ENCODE measurements at regions not wholly inside any gene's neighbourhood (a gene's known extent, or its start where the extent isn't known, plus 50 kb on each side); places are given as distances from the start of the nearest gene placed in this dataset.

DNA sequence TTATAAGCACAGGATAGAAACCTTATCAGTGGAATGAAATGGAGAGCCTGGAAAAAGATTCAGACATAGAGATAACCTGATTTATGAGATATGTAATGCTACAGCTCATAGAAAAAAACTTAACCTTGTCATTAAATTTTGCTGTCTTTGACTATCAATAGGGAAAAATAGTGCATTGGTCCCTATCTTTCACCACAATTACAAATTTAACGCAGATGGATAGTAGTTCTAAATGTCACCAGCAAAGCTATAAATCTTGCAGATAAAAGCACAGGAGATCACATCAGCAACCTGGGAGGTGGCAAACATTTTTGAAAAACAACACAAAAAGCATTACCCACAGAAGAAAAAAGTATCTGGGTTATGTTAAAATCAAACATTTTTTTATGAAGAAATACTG is 831.6 kb downstream of the BRINP3 start:
- no peaks in the 10 kb centered on the region for H3K79me2 ChIP-seq (ENCODE audit: low read length)
- H4K20me1 ChIP-seq (ENCODE audit: insufficient read depth, low read length): no peaks in the 10 kb centered on the region
- H2AFZ ChIP-seq (ENCODE audit: low read length): no peak overlapping the region
- H3K4me1 ChIP-seq (ENCODE audit: low read length): no peaks in the 10 kb centered on the region
- no peak overlapping the region for H3K4me2 ChIP-seq (ENCODE audit: low read depth, low read length)
- H3K27ac ChIP-seq (ENCODE audit: low read length): no peak overlapping the region
- H3K9me3 ChIP-seq (replicated peaks; ENCODE audit: insufficient read depth, low read length): no peaks in the 10 kb centered on the region
- H3K4me3 ChIP-seq (ENCODE audit: low read length): no peak overlapping the region
- H3K9ac ChIP-seq (ENCODE audit: low read length): no peak overlapping the region
- TF ChIP-seq, protein P1, sequence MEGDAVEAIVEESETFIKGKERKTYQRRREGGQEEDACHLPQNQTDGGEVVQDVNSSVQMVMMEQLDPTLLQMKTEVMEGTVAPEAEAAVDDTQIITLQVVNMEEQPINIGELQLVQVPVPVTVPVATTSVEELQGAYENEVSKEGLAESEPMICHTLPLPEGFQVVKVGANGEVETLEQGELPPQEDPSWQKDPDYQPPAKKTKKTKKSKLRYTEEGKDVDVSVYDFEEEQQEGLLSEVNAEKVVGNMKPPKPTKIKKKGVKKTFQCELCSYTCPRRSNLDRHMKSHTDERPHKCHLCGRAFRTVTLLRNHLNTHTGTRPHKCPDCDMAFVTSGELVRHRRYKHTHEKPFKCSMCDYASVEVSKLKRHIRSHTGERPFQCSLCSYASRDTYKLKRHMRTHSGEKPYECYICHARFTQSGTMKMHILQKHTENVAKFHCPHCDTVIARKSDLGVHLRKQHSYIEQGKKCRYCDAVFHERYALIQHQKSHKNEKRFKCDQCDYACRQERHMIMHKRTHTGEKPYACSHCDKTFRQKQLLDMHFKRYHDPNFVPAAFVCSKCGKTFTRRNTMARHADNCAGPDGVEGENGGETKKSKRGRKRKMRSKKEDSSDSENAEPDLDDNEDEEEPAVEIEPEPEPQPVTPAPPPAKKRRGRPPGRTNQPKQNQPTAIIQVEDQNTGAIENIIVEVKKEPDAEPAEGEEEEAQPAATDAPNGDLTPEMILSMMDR (IDR thresholded peaks at IDR 0.05; ENCODE audit: low read length): no peak
- no peak for TF ChIP-seq EZH2 (optimal IDR thresholded peaks at IDR 0.05; ENCODE audit: low read depth, low read length)
- TF ChIP-seq EZH2phosphoT487 (IDR thresholded peaks at IDR 0.05; ENCODE audit: low read length): no peak
- DNase-seq: no peak
- H3K36me3 ChIP-seq (replicated peaks; ENCODE audit: insufficient read depth, low read length): no peaks in the 10 kb centered on the region
- no peaks in the 10 kb centered on the region for H3K27me3 ChIP-seq (replicated peaks; ENCODE audit: insufficient read depth, low read length)
- no peaks in the 10 kb centered on the region for H3F3A ChIP-seq (ENCODE audit: insufficient read depth, low read length)
- no peaks in the 10 kb centered on the region for H3K9me2 ChIP-seq (replicated peaks; ENCODE audit: insufficient read depth, low read length)

DNA sequence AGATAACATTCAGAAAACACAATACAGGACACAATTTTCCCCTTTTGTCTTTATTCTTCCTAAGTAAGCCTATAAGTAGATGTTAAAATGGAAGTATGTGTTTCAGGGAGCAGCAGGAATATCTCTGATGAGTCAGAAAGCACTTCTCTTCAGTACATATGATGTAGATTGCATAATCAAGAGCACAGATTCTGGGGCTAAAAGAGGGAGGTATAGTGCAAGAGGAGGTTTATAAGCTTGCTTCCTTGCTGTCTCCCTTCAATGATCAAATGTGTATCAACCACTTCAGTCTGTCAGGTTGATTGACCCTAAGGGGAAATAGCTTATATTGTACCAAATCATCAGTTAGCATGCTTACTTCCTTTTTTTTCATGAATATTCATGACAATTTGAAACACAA is 822.8 kb downstream of the BRINP3 start:
- no peaks in the 10 kb centered on the region for H3K9me3 ChIP-seq (replicated peaks; ENCODE audit: insufficient read depth, low read length)
- H3K27ac ChIP-seq (ENCODE audit: low read length): no peak overlapping the region
- H3K36me3 ChIP-seq (replicated peaks; ENCODE audit: insufficient read depth, low read length): no peaks in the 10 kb centered on the region
- DNase-seq: no peak
- no peak overlapping the region for H2AFZ ChIP-seq (ENCODE audit: low read length)
- TF ChIP-seq EZH2 (optimal IDR thresholded peaks at IDR 0.05; ENCODE audit: low read depth, low read length) (no peak), EZH2phosphoT487 (IDR thresholded peaks at IDR 0.05; ENCODE audit: low read length) (no peak)
- TF ChIP-seq, protein P1 (IDR thresholded peaks at IDR 0.05; ENCODE audit: low read length): no peak
- H3K4me1 ChIP-seq (ENCODE audit: low read length): no peaks in the 10 kb centered on the region
- H4K20me1 ChIP-seq (ENCODE audit: insufficient read depth, low read length): no peaks in the 10 kb centered on the region
- no peaks in the 10 kb centered on the region for H3F3A ChIP-seq (ENCODE audit: insufficient read depth, low read length)
- no peaks in the 10 kb centered on the region for H3K27me3 ChIP-seq (replicated peaks; ENCODE audit: insufficient read depth, low read length)
- H3K79me2 ChIP-seq (ENCODE audit: low read length): no peaks in the 10 kb centered on the region
- no peak overlapping the region for H3K4me2 ChIP-seq (ENCODE audit: low read depth, low read length)
- H3K4me3 ChIP-seq (ENCODE audit: low read length): no peak overlapping the region
- H3K9ac ChIP-seq (ENCODE audit: low read length): no peak overlapping the region
- H3K9me2 ChIP-seq (replicated peaks; ENCODE audit: insufficient read depth, low read length): no peaks in the 10 kb centered on the region

DNA sequence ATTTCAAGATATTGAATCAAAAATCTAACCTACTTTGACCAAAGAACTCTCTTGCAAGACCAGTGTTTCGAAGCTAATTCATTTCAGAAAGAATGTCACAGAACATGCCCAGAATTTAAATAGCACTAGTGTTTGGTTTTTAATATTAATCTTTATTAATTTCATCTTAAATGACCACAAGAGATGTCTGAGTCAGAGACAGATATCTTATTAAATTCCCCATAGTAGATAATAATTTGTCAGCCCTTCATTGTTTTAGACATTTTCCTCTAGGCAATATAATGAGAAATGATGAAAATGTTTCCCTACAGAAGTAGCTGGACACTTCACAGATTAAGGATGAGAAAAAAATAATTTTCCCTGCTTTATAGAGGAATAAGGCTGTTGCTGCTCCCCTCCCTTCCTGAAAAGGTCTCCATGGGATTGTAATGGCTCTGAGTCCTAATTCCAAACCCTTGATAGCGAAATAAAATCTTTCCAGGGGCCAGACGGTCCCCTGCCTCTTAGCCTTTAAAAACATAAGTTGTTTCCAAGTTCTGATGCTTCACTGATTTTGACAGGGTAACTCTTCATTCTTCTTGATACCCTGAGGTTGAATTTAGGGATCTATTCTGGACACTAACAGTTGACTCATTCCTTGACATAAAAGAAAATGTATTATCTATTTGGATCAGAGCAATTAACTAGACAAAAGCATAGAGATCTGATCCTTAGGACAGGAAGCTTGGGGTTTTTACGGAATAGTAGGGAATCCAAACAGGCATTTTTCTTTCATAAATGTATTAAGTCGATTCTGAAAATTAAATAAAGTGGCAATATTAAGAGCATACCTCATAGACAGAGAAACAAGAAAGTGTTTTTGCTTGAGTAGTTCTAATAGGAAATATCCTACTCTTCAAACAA is 820.8 kb downstream of the BRINP3 start:
- Histone ChIP-seq H3K79me2 (ENCODE audit: low read length) (no peaks in the 10 kb centered on the region), H3K4me3 (ENCODE audit: low read length) (no peak overlapping the region), H3K9me2 (replicated peaks; ENCODE audit: insufficient read depth, low read length) (no peaks in the 10 kb centered on the region), H4K20me1 (ENCODE audit: insufficient read depth, low read length) (no peaks in the 10 kb centered on the region), H3F3A (ENCODE audit: insufficient read depth, low read length) (no peaks in the 10 kb centered on the region), H2AFZ (ENCODE audit: low read length) (no peak overlapping the region), H3K4me2 (ENCODE audit: low read depth, low read length) (no peak overlapping the region), H3K9me3 (replicated peaks; ENCODE audit: insufficient read depth, low read length) (no peaks in the 10 kb centered on the region), H3K4me1 (ENCODE audit: low read length) (no peaks in the 10 kb centered on the region), H3K9ac (ENCODE audit: low read length) (no peak overlapping the region), H3K36me3 (replicated peaks; ENCODE audit: insufficient read depth, low read length) (no peaks in the 10 kb centered on the region), H3K27me3 (replicated peaks; ENCODE audit: insufficient read depth, low read length) (no peaks in the 10 kb centered on the region), H3K27ac (ENCODE audit: low read length) (no peak overlapping the region)
- TF ChIP-seq EZH2 (optimal IDR thresholded peaks at IDR 0.05; ENCODE audit: low read depth, low read length) (no peak), EZH2phosphoT487 (IDR thresholded peaks at IDR 0.05; ENCODE audit: low read length) (no peak)
- TF ChIP-seq, protein P1 (IDR thresholded peaks at IDR 0.05; ENCODE audit: low read length): no peak
- DNase-seq: no peak

Data from MM.1S (cell line).